PC-3 (cell line): ENCODE measurements at regions not wholly inside any gene's neighbourhood (a gene's known extent, or its start where the extent isn't known, plus 50 kb on each side); places are given as distances from the start of the nearest gene placed in this dataset.

Experiments used
- ATAC-seq: fragments of 200-7000 bp; cut with Tn5 transposase; 2 replicates; pipeline ENCODE4 v1.9.1; 2020; ENCODE audit warnings: mild to moderate bottlenecking, moderate library complexity
- BruUV-seq: library from RNA; stranded (reverse); fragments of 400-500 nt; replicated peaks from 2 replicates; lab custom pipeline; 2021; lab: Mats Ljungman, UMichigan
- CTCF ChIA-PET: fragments of 300-600 bp; sonication (Branson Sonifier 250); formaldehyde crosslinking; loops from one replicate; lab custom pipeline; 2022; ENCODE audit warnings: antibody characterized with exemption; lab: Charles Lee
- POLR2A ChIA-PET: fragments of 300-600 bp; sonication (Branson Sonifier 250); formaldehyde crosslinking; loops from one replicate; lab custom pipeline; 2022; ENCODE audit warnings: antibody characterized with exemption; ENCODE audit not compliant: unreplicated experiment; lab: Charles Lee
- DNase-seq: peaks from one replicate; pipeline ENCODE4 v3.0.0-alpha.2; 2015
- H2AFZ ChIP-seq: fragments of 300-600 bp; sonication (generic); 2 replicates; pipeline ENCODE4 v1.6.0; 2016; ENCODE audit warnings: antibody characterized with exemption, low read length
- H3F3A ChIP-seq: fragments of 300-600 bp; sonication (generic); one replicate; pipeline ENCODE4 v1.6.0; 2017; ENCODE audit warnings: antibody characterized with exemption, low read length, control low read depth, mild to moderate bottlenecking; ENCODE audit not compliant: unreplicated experiment
- H3K27ac ChIP-seq: fragments of 300-600 bp; sonication (generic); 2 replicates; pipeline ENCODE4 v1.5.1; 2016; ENCODE audit warnings: mild to moderate bottlenecking, low read length
- H3K27me3 ChIP-seq: fragments of 300-600 bp; sonication (generic); 2 replicates; pipeline ENCODE4 v1.6.1; 2016; ENCODE audit warnings: low read length, mixed read lengths
- H3K36me3 ChIP-seq: fragments of 300-600 bp; sonication (generic); 2 replicates; pipeline ENCODE4 v1.6.1; 2016; ENCODE audit warnings: low read depth, mixed run types, low read length, mixed read lengths
- H3K4me1 ChIP-seq: fragments of 300-600 bp; sonication (generic); 2 replicates; pipeline ENCODE4 v1.5.1; 2016; ENCODE audit warnings: low read length; ENCODE audit not compliant: insufficient read depth
- H3K4me2 ChIP-seq: fragments of 300-600 bp; sonication (generic); 2 replicates; pipeline ENCODE4 v1.6.0; 2016; ENCODE audit warnings: low read length
- H3K4me3 ChIP-seq: fragments of 300-600 bp; sonication (generic); 2 replicates; pipeline ENCODE4 v1.5.1; 2016; ENCODE audit warnings: mild to moderate bottlenecking, low read length, mixed read lengths
- H3K79me2 ChIP-seq: fragments of 300-600 bp; sonication (generic); 2 replicates; pipeline ENCODE4 v1.6.1; 2017; ENCODE audit warnings: low read length, mixed read lengths
- H3K9ac ChIP-seq: fragments of 300-600 bp; sonication (generic); 2 replicates; pipeline ENCODE4 v1.6.0; 2016; ENCODE audit warnings: mild to moderate bottlenecking, low read length
- H3K9me2 ChIP-seq: fragments of 300-600 bp; sonication (generic); replicated peaks from 2 replicates; pipeline ENCODE4 v1.6.1; 2016; ENCODE audit warnings: mixed run types, low read length, mixed read lengths
- H3K9me3 ChIP-seq: fragments of 300-600 bp; sonication (generic); 2 replicates; pipeline ENCODE4 v1.6.1; 2016; ENCODE audit warnings: low read length, mixed read lengths
- H4K20me1 ChIP-seq: fragments of 300-600 bp; sonication (generic); 2 replicates; pipeline ENCODE4 v1.6.1; 2016; ENCODE audit warnings: low read length, mixed read lengths
- EZH2 ChIP-seq: fragments of 300-600 bp; sonication (generic); IDR thresholded peaks from one replicate; pipeline ENCODE4 v1.6.1; 2017; ENCODE audit warnings: antibody characterized with exemption, mild to moderate bottlenecking, low read length; ENCODE audit not compliant: unreplicated experiment
- EZH2phosphoT487 ChIP-seq: fragments of 300-600 bp; sonication (generic); IDR thresholded peaks from 2 replicates; pipeline ENCODE4 v1.6.1; 2018; ENCODE audit warnings: mild to moderate bottlenecking, antibody characterized with exemption, low read length, borderline replicate concordance
- intact Hi-C: fragments of 100-400 bp; cut with micrococcal nuclease; formaldehyde crosslinking; loops from 2 replicates; pipeline ENCODE4 v1.9.0; 2023
- TF ChIP-seq, protein P1 (sequence below): fragments of 300-600 bp; sonication (generic); conservative IDR thresholded peaks from 2 replicates; pipeline ENCODE4 v1.5.1; 2017; ENCODE audit warnings: antibody characterized with exemption, low read depth, mild to moderate bottlenecking, low read length

DNA sequence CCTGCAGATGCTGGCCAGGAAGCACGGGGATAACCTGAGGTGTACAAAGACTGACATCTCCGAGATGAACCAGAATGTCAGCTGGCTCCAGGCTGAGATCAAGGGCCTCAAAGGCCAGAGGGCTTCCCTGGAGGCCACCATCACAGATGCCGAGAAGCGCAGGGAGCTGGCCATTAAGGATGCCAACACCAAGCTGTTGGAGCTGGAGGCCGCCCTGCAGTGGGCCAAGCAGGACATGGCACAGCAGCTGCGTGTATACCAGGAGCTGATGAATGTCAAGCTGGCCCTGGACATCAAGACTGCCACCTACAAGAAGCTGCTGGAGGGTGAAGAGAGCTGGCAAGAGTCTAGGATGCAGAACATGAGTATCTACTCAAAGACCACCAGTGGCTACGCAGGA lies 380.0 kb upstream of the USP15 start:
- H3K4me2 ChIP-seq: no peak overlapping the region
- no peak overlapping the region for H3K4me3 ChIP-seq
- BruUV-seq: no TSS peak
- H3K4me1 ChIP-seq: no peaks in the 10 kb centered on the region
- no peaks in the 10 kb centered on the region for H4K20me1 ChIP-seq
- no peaks in the 10 kb centered on the region for H3K9me2 ChIP-seq
- no peaks in the 10 kb centered on the region for H3K36me3 ChIP-seq
- ATAC-seq: no peak
- intact Hi-C loops: no loop called here
- DNase-seq: no peak
- H3K79me2 ChIP-seq: no peaks in the 10 kb centered on the region
- TF ChIP-seq, protein P1, sequence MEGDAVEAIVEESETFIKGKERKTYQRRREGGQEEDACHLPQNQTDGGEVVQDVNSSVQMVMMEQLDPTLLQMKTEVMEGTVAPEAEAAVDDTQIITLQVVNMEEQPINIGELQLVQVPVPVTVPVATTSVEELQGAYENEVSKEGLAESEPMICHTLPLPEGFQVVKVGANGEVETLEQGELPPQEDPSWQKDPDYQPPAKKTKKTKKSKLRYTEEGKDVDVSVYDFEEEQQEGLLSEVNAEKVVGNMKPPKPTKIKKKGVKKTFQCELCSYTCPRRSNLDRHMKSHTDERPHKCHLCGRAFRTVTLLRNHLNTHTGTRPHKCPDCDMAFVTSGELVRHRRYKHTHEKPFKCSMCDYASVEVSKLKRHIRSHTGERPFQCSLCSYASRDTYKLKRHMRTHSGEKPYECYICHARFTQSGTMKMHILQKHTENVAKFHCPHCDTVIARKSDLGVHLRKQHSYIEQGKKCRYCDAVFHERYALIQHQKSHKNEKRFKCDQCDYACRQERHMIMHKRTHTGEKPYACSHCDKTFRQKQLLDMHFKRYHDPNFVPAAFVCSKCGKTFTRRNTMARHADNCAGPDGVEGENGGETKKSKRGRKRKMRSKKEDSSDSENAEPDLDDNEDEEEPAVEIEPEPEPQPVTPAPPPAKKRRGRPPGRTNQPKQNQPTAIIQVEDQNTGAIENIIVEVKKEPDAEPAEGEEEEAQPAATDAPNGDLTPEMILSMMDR: no peak
- no peak for TF ChIP-seq EZH2phosphoT487
- TF ChIP-seq EZH2: no peak
- no peaks in the 10 kb centered on the region for H3K9me3 ChIP-seq
- CTCF ChIA-PET: no interaction called here
- no peak overlapping the region for H2AFZ ChIP-seq
- POLR2A ChIA-PET: no interaction called here
- H3K27ac ChIP-seq: no peak overlapping the region
- no peaks in the 10 kb centered on the region for H3F3A ChIP-seq
- H3K27me3 ChIP-seq: no peaks in the 10 kb centered on the region
- no peak overlapping the region for H3K9ac ChIP-seq

GRCh38 chr12:61891632-61892031 lies 368.6 kb upstream of the USP15 start:
- H2AFZ ChIP-seq: no peak overlapping the region
- BruUV-seq: no TSS peak
- H3K9me3 ChIP-seq: no peaks in the 10 kb centered on the region
- no peaks in the 10 kb centered on the region for H3K79me2 ChIP-seq
- no peaks in the 10 kb centered on the region for H3K4me1 ChIP-seq
- ChIA-PET CTCF (no interaction called here), POLR2A (no interaction called here)
- no peaks in the 10 kb centered on the region for H3F3A ChIP-seq
- no peaks in the 10 kb centered on the region for H4K20me1 ChIP-seq
- no peaks in the 10 kb centered on the region for H3K27me3 ChIP-seq
- TF ChIP-seq EZH2 (no peak), EZH2phosphoT487 (no peak)
- TF ChIP-seq, protein P1: no peak
- no peak overlapping the region for H3K4me3 ChIP-seq
- DNase-seq (peak; percentile 10), ATAC-seq (peak; percentile 24; the same call in 1 of the 2 replicates)
- intact Hi-C loops: no loop called here
- H3K27ac ChIP-seq: no peak overlapping the region
- no peak overlapping the region for H3K4me2 ChIP-seq
- no peaks in the 10 kb centered on the region for H3K9me2 ChIP-seq
- H3K9ac ChIP-seq: no peak overlapping the region
- no peaks in the 10 kb centered on the region for H3K36me3 ChIP-seq

- no peak for ATAC-seq
- no peak overlapping the region for H3K4me2 ChIP-seq
- H3F3A ChIP-seq: no peaks in the 10 kb centered on the region
- H2AFZ ChIP-seq: no peak overlapping the region
- no peaks in the 10 kb centered on the region for H3K9me2 ChIP-seq
- no peaks in the 10 kb centered on the region for H3K79me2 ChIP-seq
- no peaks in the 10 kb centered on the region for H3K27me3 ChIP-seq
- no peak overlapping the region for H3K27ac ChIP-seq
- BruUV-seq: no TSS peak
- no peak for DNase-seq
- POLR2A ChIA-PET: no interaction called here
- intact Hi-C loops: no loop called here
- H3K9me3 ChIP-seq: 0 out of 2 replicates have a peak, but pooled peaks cover 3% of the 10 kb centered on the region
- H3K4me3 ChIP-seq: no peak overlapping the region
- H3K36me3 ChIP-seq: no peaks in the 10 kb centered on the region
- no peaks in the 10 kb centered on the region for H4K20me1 ChIP-seq
- H3K9ac ChIP-seq: no peak overlapping the region
- TF ChIP-seq, protein P1: no peak
- TF ChIP-seq EZH2phosphoT487 (no peak), EZH2 (no peak)
- CTCF ChIA-PET: no interaction called here
- no peaks in the 10 kb centered on the region for H3K4me1 ChIP-seq
Observed at GRCh38 chr12:61894168-61894567, 366.0 kb upstream of the USP15 start.
